CD4-positive, alpha-beta T cell (primary cell): ENCODE measurements at regions not wholly inside any gene's neighbourhood (a gene's known extent, or its start where the extent isn't known, plus 50 kb on each side); places are given as distances from the start of the nearest gene placed in this dataset.

ENCODE experiments used
- ATAC-seq: fragments of 200-7000 bp; cut with Tn5 transposase; one replicate; pipeline ENCODE4 v1.10.0; 2022; ENCODE audit warnings: mild to moderate bottlenecking; ENCODE audit not compliant: poor library complexity
- CTCF ChIA-PET: fragments of 350-600 bp; sonication (Branson Sonifier 250); formaldehyde crosslinking; loops from one replicate; lab custom pipeline; 2021; ENCODE audit warnings: antibody characterized with exemption, inconsistent platforms; lab: Charles Lee
- POLR2A ChIA-PET: fragments of 350-600 bp; sonication (Branson Sonifier 250); formaldehyde crosslinking; loops from one replicate; lab custom pipeline; 2021; ENCODE audit warnings: antibody characterized with exemption, inconsistent platforms; lab: Charles Lee
- DNase-seq, 14 experiments: peaks; one replicate each; pipeline ENCODE4 v3.0.0-alpha.2; 2013 to 2020; ENCODE audit warnings: mixed read lengths in 2 of 14
- H3K27ac ChIP-seq, 2 donors: one replicate each; pipeline versions ENCODE4 v1.5.1 to v1.7.0; 2013; ENCODE audit warnings: low read length in 2 of 2, low read depth in 1 of 2, mild to moderate bottlenecking in 1 of 2
- H3K27me3 ChIP-seq, 2 experiments: 1 replicate in 1 of 2; 2 replicates in 1 of 2; pipeline versions ENCODE4 v1.6.1 to v1.7.0; 2013; ENCODE audit warnings: low read length in 2 of 2, control low read depth in 1 of 2, mild to moderate bottlenecking in 1 of 2, moderate library complexity in 1 of 2; ENCODE audit not compliant: insufficient read depth in 2 of 2, control insufficient read depth in 1 of 2
- H3K36me3 ChIP-seq: one replicate; pipeline ENCODE4 v1.6.1; 2013; ENCODE audit warnings: low read length, control low read depth; ENCODE audit not compliant: insufficient read depth
- H3K4me1 ChIP-seq: one replicate; pipeline ENCODE4 v1.6.1; 2013; ENCODE audit warnings: low read length, control low read depth; ENCODE audit not compliant: insufficient read depth
- H3K4me3 ChIP-seq: one replicate; pipeline ENCODE4 v1.5.1; 2013; ENCODE audit warnings: mild to moderate bottlenecking, low read length, moderate library complexity
- H3K9me3 ChIP-seq, 2 experiments: 1 replicate in 1 of 2; 2 replicates in 1 of 2; pipeline versions ENCODE4 v1.6.1 to v1.7.0; 2013; ENCODE audit warnings: low read length in 2 of 2, mild to moderate bottlenecking in 2 of 2, control low read depth in 1 of 2, moderate library complexity in 1 of 2; ENCODE audit not compliant: control insufficient read depth in 1 of 2, insufficient read depth in 1 of 2
- H3K27ac Mint-ChIP-seq: one replicate; pipeline ENCODE4 v1.8.0; 2020; ENCODE audit warnings: mixed read lengths
- H3K27me3 Mint-ChIP-seq: one replicate; pipeline ENCODE4 v1.8.0; 2021; ENCODE audit warnings: mixed read lengths
- H3K36me3 Mint-ChIP-seq: one replicate; pipeline ENCODE4 v1.8.0; 2021; ENCODE audit warnings: low read depth, mixed read lengths
- H3K4me1 Mint-ChIP-seq: one replicate; pipeline ENCODE4 v1.8.0; 2021; ENCODE audit warnings: low read depth, mixed read lengths
- H3K4me3 Mint-ChIP-seq: one replicate; pipeline ENCODE4 v1.8.0; 2020; ENCODE audit warnings: mild to moderate bottlenecking, mixed read lengths
- H3K9me3 Mint-ChIP-seq: one replicate; pipeline ENCODE4 v1.8.0; 2020; ENCODE audit warnings: mixed read lengths
- intact Hi-C, 2 experiments: fragments of 100-400 bp; cut with DNase I in 1 of 2; cut with micrococcal nuclease in 1 of 2; formaldehyde crosslinking; loops; one replicate each; pipeline versions ENCODE4 v1.15.1 to v1.9.0; 2023 to 2025; cut with DNase I, micrococcal nuclease
- TF ChIP-seq, protein P1 (sequence below): fragments of 200-600 bp; IDR thresholded peaks from one replicate; pipeline ENCODE4 v1.8.0; 2022; ENCODE audit warnings: antibody characterized with exemption, mild to moderate bottlenecking

DNA sequence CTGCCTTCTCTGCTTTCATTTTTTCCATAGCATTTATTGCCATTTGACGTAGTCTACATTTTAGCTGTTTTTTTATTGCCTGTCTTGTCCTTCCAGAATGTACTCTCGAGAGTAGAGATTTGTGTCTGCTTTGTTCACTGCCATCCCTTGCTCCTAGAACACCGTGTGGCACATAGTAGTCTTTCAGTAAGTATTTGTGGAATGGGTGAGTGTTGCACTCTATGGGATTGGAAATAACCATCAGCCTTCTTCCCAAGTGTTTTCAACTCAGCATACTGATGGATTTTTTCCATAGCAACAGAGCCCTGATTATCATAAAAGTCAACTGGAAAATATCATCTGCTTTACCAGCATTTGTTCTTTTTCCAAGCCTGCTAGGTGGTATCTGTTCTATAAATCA is 462.6 kb downstream of the ENC1 start:
- Mint-ChIP-seq H3K27ac (no peak overlapping the region), H3K4me3 (no peak overlapping the region), H3K9me3 (no peaks in the 10 kb centered on the region), H3K36me3 (no peaks in the 10 kb centered on the region), H3K4me1 (peaks cover 8% of the 10 kb centered on the region), H3K27me3 (peaks cover 16% of the 10 kb centered on the region)
- ATAC-seq: no peak
- TF ChIP-seq, protein P1, sequence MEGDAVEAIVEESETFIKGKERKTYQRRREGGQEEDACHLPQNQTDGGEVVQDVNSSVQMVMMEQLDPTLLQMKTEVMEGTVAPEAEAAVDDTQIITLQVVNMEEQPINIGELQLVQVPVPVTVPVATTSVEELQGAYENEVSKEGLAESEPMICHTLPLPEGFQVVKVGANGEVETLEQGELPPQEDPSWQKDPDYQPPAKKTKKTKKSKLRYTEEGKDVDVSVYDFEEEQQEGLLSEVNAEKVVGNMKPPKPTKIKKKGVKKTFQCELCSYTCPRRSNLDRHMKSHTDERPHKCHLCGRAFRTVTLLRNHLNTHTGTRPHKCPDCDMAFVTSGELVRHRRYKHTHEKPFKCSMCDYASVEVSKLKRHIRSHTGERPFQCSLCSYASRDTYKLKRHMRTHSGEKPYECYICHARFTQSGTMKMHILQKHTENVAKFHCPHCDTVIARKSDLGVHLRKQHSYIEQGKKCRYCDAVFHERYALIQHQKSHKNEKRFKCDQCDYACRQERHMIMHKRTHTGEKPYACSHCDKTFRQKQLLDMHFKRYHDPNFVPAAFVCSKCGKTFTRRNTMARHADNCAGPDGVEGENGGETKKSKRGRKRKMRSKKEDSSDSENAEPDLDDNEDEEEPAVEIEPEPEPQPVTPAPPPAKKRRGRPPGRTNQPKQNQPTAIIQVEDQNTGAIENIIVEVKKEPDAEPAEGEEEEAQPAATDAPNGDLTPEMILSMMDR: no peak
- CTCF ChIA-PET: no interaction called here
- intact Hi-C loops: no loop called here
- POLR2A ChIA-PET: no interaction called here
- DNase-seq: no peak
- H3K4me3 ChIP-seq: no peak overlapping the region
- H3K36me3 ChIP-seq: no peaks in the 10 kb centered on the region
- H3K27me3 ChIP-seq: peaks cover 0 to 4% of the 10 kb centered on the region in 2 experiments
- H3K9me3 ChIP-seq: no peaks in the 10 kb centered on the region
- no peaks in the 10 kb centered on the region for H3K4me1 ChIP-seq
- no peak overlapping the region for H3K27ac ChIP-seq

DNA sequence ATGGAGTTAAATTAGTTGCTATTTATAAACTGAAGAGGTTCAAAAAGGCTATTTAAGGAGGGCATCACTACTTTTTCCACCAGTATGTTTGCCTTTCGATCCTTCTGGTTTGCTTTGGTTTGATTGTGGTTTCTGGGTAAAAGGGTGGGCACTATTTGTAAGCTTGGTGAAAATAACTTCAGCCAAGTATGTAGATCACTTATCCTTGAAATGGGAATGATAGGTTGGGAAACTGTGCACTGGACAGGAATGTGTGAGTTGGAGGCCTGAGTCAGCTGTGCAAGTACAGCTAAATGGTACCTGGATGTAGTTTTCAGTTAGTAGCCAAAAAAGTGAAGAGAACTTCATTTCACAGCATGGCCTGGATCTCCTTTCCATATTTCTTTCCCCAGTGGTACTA is 466.2 kb downstream of the ENC1 start:
- Histone ChIP-seq H3K4me1 (no peaks in the 10 kb centered on the region), H3K27ac (no peak overlapping the region), H3K27me3 (peaks cover 0 to 4% of the 10 kb centered on the region in 2 experiments), H3K36me3 (no peaks in the 10 kb centered on the region), H3K4me3 (no peak overlapping the region), H3K9me3 (no peaks in the 10 kb centered on the region)
- Mint-ChIP-seq H3K4me3 (no peak overlapping the region), H3K27me3 (peaks cover 16% of the 10 kb centered on the region), H3K36me3 (no peaks in the 10 kb centered on the region), H3K4me1 (no peaks in the 10 kb centered on the region), H3K9me3 (no peaks in the 10 kb centered on the region), H3K27ac (no peak overlapping the region)
- ChIA-PET CTCF (no interaction called here), POLR2A (no interaction called here)
- TF ChIP-seq, protein P1: no peak
- no peak for ATAC-seq
- intact Hi-C loops: no loop called here
- no peak for DNase-seq

DNA sequence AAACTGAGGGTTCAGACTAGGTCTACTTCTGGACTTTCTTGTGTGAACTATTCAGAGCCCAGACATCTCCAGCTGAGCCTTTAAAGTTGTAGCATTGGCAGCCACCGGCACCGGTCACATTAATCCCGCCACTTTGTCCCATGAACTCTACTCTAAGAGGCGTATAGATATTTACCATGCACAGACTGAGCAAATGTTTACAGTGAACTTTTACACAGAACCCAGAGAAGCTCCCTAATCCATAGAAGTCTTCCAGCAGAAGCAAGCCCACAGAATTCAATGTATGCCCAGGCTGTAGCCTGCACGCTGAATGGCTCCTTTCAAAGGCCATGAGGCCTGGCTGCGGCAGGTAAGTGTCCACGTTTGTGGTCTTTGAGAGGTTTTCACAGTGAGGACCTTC is 466.9 kb downstream of the ENC1 start:
- intact Hi-C loops: no loop called here
- H3K4me3 Mint-ChIP-seq: no peak overlapping the region
- no peaks in the 10 kb centered on the region for H3K36me3 Mint-ChIP-seq
- DNase-seq (no peak), ATAC-seq (no peak)
- no peaks in the 10 kb centered on the region for H3K4me1 ChIP-seq
- peaks cover 0 to 4% of the 10 kb centered on the region in 2 experiments for H3K27me3 ChIP-seq
- ChIA-PET POLR2A (interaction anchor here (0.6 kb wide), 1 partner anchor 1550 kb away, joined by 4 read pairs; no protein-coding TSS in a partner anchor), CTCF (no interaction called here)
- TF ChIP-seq, protein P1: no peak
- H3K4me3 ChIP-seq: no peak overlapping the region
- H3K9me3 Mint-ChIP-seq: no peaks in the 10 kb centered on the region
- no peaks in the 10 kb centered on the region for H3K9me3 ChIP-seq
- peaks cover 16% of the 10 kb centered on the region for H3K27me3 Mint-ChIP-seq
- no peak overlapping the region for H3K27ac Mint-ChIP-seq
- H3K4me1 Mint-ChIP-seq: no peaks in the 10 kb centered on the region
- no peaks in the 10 kb centered on the region for H3K36me3 ChIP-seq
- no peak overlapping the region for H3K27ac ChIP-seq
